ENCODE measurements at regions not wholly inside any gene's neighbourhood (a gene's known extent, or its start where the extent isn't known, plus 50 kb on each side); places are given as distances from the start of the nearest gene placed in this dataset.

DNA sequence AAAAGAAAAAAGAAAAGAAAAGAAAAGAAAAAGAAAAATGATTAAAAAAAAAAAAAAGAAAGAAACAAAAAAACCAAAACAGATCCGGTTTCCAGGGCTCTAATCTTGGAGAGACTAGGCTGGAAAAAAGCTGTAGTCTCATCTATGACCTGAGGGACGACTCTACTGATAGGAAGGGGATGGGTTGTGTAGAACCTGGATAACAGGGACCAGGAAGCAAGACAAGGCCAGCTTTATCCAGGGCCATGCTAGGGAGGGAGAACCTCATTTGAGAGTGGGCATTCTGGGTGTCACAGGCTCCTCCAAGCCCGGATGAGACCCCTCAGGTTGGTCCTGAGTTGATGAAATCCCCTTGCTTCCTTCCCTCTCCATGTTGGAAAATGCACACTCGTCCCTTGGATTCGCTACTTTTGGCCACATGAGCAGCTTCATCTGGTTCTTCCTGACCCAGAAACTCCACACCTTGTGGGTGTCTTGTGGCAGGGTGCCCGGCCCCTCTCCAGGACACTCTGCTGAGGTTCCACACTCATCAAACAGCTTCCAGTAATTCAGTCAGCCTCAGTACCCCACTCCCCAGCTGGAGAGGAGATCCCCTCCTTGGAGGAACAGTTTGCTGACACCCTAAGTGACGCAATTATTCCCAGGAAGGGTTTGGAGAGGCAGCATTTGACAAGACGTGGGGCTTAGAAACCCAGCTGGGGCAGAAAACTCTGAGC, 71.1 kb upstream of the LHFPL2 start:
- POLR2A ChIA-PET = interaction anchor here (0.6 kb wide), 1 partner anchor 64 kb away, joined by 3 read pairs; no protein-coding TSS in a partner anchor
- Mint-ChIP-seq H3K4me1 (peaks cover 26% of the 10 kb centered on the region), H3K9me3 (no peaks in the 10 kb centered on the region), H3K4me3 (no peak overlapping the region), H3K27ac (no peak overlapping the region), H3K27me3 (ENCODE audit: low read depth) (no peaks in the 10 kb centered on the region), H3K36me3 (no peaks in the 10 kb centered on the region)
- DNase-seq (ENCODE audit: low spot score) = no peak
- no peak for ATAC-seq
- TF ChIP-seq ETV6 (CRISPR knock-in tag; IDR thresholded peaks at IDR 0.05) (no peak), SP1 (CRISPR knock-in tag; conservative IDR thresholded peaks at IDR 0.05) (no peak), MYBL2 (CRISPR knock-in tag; IDR thresholded peaks at IDR 0.05) (no peak), SMAD4 (CRISPR knock-in tag; IDR thresholded peaks at IDR 0.05) (no peak), ZNF232 (CRISPR knock-in tag; IDR thresholded peaks at IDR 0.05) (no peak), OVOL2 (CRISPR knock-in tag; IDR thresholded peaks at IDR 0.05; ENCODE audit: borderline replicate concordance) (no peak), PRRX2 (CRISPR knock-in tag; IDR thresholded peaks at IDR 0.05) (no peak), FOXJ3 (CRISPR knock-in tag; IDR thresholded peaks at IDR 0.05; ENCODE audit: borderline replicate concordance) (no peak), NFATC4 (CRISPR knock-in tag; IDR thresholded peaks at IDR 0.05) (no peak)
- TF ChIP-seq, protein P1, sequence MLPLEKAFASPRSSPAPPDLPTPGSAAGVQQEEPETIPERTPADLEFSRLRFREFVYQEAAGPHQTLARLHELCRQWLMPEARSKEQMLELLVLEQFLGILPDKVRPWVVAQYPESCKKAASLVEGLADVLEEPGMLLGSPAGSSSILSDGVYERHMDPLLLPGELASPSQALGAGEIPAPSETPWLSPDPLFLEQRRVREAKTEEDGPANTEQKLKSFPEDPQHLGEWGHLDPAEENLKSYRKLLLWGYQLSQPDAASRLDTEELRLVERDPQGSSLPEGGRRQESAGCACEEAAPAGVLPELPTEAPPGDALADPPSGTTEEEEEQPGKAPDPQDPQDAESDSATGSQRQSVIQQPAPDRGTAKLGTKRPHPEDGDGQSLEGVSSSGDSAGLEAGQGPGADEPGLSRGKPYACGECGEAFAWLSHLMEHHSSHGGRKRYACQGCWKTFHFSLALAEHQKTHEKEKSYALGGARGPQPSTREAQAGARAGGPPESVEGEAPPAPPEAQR (CRISPR knock-in tag; IDR thresholded peaks at IDR 0.05) = no peak
- TF ChIP-seq, protein P2, sequence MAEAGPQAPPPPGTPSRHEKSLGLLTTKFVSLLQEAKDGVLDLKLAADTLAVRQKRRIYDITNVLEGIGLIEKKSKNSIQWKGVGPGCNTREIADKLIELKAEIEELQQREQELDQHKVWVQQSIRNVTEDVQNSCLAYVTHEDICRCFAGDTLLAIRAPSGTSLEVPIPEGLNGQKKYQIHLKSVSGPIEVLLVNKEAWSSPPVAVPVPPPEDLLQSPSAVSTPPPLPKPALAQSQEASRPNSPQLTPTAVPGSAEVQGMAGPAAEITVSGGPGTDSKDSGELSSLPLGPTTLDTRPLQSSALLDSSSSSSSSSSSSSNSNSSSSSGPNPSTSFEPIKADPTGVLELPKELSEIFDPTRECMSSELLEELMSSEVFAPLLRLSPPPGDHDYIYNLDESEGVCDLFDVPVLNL (CRISPR knock-in tag; IDR thresholded peaks at IDR 0.05; ENCODE audit: borderline replicate concordance, low read depth) = no peak
- TF ChIP-seq, protein P3, sequence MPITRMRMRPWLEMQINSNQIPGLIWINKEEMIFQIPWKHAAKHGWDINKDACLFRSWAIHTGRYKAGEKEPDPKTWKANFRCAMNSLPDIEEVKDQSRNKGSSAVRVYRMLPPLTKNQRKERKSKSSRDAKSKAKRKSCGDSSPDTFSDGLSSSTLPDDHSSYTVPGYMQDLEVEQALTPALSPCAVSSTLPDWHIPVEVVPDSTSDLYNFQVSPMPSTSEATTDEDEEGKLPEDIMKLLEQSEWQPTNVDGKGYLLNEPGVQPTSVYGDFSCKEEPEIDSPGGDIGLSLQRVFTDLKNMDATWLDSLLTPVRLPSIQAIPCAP (CRISPR knock-in tag; IDR thresholded peaks at IDR 0.05) = no peak
- TF ChIP-seq, protein P4, sequence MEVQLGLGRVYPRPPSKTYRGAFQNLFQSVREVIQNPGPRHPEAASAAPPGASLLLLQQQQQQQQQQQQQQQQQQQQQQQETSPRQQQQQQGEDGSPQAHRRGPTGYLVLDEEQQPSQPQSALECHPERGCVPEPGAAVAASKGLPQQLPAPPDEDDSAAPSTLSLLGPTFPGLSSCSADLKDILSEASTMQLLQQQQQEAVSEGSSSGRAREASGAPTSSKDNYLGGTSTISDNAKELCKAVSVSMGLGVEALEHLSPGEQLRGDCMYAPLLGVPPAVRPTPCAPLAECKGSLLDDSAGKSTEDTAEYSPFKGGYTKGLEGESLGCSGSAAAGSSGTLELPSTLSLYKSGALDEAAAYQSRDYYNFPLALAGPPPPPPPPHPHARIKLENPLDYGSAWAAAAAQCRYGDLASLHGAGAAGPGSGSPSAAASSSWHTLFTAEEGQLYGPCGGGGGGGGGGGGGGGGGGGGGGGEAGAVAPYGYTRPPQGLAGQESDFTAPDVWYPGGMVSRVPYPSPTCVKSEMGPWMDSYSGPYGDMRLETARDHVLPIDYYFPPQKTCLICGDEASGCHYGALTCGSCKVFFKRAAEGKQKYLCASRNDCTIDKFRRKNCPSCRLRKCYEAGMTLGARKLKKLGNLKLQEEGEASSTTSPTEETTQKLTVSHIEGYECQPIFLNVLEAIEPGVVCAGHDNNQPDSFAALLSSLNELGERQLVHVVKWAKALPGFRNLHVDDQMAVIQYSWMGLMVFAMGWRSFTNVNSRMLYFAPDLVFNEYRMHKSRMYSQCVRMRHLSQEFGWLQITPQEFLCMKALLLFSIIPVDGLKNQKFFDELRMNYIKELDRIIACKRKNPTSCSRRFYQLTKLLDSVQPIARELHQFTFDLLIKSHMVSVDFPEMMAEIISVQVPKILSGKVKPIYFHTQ (CRISPR knock-in tag; IDR thresholded peaks at IDR 0.05) = no peak
- TF ChIP-seq, protein P5, sequence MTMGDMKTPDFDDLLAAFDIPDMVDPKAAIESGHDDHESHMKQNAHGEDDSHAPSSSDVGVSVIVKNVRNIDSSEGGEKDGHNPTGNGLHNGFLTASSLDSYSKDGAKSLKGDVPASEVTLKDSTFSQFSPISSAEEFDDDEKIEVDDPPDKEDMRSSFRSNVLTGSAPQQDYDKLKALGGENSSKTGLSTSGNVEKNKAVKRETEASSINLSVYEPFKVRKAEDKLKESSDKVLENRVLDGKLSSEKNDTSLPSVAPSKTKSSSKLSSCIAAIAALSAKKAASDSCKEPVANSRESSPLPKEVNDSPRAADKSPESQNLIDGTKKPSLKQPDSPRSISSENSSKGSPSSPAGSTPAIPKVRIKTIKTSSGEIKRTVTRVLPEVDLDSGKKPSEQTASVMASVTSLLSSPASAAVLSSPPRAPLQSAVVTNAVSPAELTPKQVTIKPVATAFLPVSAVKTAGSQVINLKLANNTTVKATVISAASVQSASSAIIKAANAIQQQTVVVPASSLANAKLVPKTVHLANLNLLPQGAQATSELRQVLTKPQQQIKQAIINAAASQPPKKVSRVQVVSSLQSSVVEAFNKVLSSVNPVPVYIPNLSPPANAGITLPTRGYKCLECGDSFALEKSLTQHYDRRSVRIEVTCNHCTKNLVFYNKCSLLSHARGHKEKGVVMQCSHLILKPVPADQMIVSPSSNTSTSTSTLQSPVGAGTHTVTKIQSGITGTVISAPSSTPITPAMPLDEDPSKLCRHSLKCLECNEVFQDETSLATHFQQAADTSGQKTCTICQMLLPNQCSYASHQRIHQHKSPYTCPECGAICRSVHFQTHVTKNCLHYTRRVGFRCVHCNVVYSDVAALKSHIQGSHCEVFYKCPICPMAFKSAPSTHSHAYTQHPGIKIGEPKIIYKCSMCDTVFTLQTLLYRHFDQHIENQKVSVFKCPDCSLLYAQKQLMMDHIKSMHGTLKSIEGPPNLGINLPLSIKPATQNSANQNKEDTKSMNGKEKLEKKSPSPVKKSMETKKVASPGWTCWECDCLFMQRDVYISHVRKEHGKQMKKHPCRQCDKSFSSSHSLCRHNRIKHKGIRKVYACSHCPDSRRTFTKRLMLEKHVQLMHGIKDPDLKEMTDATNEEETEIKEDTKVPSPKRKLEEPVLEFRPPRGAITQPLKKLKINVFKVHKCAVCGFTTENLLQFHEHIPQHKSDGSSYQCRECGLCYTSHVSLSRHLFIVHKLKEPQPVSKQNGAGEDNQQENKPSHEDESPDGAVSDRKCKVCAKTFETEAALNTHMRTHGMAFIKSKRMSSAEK (CRISPR knock-in tag; IDR thresholded peaks at IDR 0.05; ENCODE audit: borderline replicate concordance) = no peak
- TF ChIP-seq, protein P6, sequence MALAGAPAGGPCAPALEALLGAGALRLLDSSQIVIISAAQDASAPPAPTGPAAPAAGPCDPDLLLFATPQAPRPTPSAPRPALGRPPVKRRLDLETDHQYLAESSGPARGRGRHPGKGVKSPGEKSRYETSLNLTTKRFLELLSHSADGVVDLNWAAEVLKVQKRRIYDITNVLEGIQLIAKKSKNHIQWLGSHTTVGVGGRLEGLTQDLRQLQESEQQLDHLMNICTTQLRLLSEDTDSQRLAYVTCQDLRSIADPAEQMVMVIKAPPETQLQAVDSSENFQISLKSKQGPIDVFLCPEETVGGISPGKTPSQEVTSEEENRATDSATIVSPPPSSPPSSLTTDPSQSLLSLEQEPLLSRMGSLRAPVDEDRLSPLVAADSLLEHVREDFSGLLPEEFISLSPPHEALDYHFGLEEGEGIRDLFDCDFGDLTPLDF (CRISPR knock-in tag; IDR thresholded peaks at IDR 0.05) = no peak
- CTCF ChIA-PET = interaction anchor here (0.7 to 1.9 kb wide), 3 partner anchors 27 to 190 kb away, joined by 4 to 5 read pairs (median 4); no protein-coding TSS in a partner anchor

All from WTC11 (cell line).